HFF-Myc (cell line): ENCODE measurements at regions not wholly inside any gene's neighbourhood (a gene's known extent, or its start where the extent isn't known, plus 50 kb on each side); places are given as distances from the start of the nearest gene placed in this dataset.
"Not testable (repeated sequence)": the region's sequence is repeated elsewhere in the genome, so short reads cannot be mapped to it uniquely, and the experiment has no call there.

ENCODE experiments used
- DNase-seq: peaks from one replicate; pipeline ENCODE4 v3.0.0-alpha.2; 2011; ENCODE audit warnings: low read depth; ENCODE audit errors: extremely low read depth
- H3K4me3 ChIP-seq: replicated peaks from 2 replicates; pipeline ENCODE4 v1.5.1; 2011; ENCODE audit warnings: low read depth, mild to moderate bottlenecking, control low read depth, low read length
- TF ChIP-seq, protein P1 (sequence below): IDR thresholded peaks from 2 replicates; pipeline ENCODE4 v1.5.1; 2012; ENCODE audit warnings: mild to moderate bottlenecking, low read depth, low read length, control low read depth; ENCODE audit errors: missing control alignments

DNA sequence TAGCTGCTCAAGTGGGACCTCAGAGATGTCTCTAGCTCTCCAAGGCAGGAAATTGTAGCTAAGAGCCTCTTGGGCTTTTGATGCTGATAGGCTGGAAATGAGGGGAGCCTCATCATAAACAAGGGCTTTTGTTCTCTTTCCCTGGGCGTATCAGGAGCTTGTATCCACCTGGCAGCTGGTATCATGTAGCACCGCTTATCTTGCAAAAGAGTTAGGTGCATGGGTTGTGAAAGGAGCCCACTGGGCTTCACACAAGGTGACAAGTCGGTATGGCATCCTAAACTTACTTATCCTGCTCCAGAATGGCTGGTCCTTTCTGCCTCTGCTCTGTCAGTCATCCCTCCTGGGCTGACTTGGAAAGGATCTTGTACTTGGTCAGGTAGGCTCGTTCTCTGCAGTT, 565.8 kb downstream of the GRXCR1 start:
- TF ChIP-seq, protein P1, sequence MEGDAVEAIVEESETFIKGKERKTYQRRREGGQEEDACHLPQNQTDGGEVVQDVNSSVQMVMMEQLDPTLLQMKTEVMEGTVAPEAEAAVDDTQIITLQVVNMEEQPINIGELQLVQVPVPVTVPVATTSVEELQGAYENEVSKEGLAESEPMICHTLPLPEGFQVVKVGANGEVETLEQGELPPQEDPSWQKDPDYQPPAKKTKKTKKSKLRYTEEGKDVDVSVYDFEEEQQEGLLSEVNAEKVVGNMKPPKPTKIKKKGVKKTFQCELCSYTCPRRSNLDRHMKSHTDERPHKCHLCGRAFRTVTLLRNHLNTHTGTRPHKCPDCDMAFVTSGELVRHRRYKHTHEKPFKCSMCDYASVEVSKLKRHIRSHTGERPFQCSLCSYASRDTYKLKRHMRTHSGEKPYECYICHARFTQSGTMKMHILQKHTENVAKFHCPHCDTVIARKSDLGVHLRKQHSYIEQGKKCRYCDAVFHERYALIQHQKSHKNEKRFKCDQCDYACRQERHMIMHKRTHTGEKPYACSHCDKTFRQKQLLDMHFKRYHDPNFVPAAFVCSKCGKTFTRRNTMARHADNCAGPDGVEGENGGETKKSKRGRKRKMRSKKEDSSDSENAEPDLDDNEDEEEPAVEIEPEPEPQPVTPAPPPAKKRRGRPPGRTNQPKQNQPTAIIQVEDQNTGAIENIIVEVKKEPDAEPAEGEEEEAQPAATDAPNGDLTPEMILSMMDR, result no peak
- no peak for DNase-seq
- no peak overlapping the region for H3K4me3 ChIP-seq

DNA sequence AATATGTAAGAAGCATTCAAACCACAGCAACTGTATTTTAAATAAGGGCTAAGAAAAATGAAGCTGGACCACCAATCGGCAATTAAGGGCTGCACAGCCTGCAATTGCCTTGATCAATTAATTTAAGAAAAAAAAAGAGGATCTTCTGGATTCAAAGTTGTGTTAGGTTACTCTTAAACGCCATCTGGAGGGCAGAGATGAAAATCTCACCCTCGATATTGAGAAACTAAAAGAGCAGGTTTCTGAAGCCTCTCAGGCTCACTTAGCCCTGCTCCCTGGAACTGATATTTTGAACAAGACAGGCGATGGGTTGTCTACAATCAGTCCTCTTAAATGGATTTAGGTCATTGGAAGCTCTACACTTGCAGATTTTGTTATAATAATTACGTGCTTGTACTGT, 579.4 kb downstream of the GRXCR1 start:
- H3K4me3 ChIP-seq, result no peak overlapping the region
- no peak for DNase-seq
- TF ChIP-seq, protein P1, result peak; percentile 16

DNA sequence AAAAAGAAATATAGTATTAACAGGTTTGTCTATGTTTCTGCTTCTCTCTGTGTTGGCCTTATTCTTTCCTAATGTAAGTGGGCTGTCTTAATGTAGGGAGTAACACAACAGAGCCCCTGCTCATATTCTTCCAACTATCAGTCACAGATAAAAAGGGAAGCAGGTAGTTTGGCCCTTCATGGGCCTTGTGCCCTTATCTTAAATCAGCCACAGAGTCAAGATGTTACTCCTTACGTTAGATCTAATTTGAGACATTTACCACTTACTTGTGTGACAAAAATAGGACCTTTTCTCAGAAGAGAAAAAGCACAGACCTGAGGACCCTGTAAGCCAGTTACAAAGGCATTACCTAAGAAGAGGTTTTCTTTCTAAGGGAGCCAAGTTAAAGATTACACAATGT, 589.0 kb downstream of the GRXCR1 start:
- TF ChIP-seq, protein P1, result no peak
- no peak overlapping the region for H3K4me3 ChIP-seq
- no peak for DNase-seq

DNA sequence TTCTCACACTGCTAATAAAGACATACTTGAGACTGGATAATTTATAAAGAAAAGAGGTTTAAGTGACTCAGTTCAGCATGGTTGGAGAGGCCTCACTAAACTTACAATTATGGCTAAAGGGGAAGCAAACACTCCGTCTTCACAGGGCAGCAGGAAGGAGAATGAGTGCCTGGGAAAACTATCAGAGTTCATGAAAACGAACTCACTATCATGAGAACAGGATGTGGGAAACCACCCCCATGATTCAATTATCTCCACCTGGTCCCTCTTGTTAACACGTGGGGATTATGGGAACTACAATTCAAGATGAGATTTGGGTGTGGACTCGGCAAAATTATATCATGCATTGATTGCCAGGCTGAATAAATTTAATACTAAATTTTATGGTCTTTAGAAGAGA, 592.7 kb downstream of the GRXCR1 start:
- DNase-seq, result no peak
- no peak overlapping the region for H3K4me3 ChIP-seq
- TF ChIP-seq, protein P1, result no peak

DNA sequence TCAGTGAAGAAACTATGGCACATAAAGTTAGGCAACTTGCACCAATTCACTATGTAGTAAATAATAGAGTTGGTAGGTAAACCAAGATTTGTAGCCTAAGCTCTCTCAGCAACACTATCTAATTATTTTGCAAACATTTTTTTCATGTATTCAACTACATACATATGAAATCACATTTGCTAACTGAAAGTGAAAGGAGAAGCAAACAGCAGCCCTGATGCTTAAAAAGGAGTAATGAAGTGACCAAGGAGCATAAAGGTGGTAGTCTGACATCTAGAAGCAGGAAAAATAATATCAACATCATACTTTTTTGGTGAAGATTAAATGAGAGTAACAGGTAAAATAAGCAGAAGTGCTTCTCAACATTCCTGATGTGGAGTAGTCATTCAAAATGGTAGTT, 603.7 kb downstream of the GRXCR1 start:
- H3K4me3 ChIP-seq, result no peak overlapping the region
- TF ChIP-seq, protein P1, result no peak
- DNase-seq, result no peak

DNA sequence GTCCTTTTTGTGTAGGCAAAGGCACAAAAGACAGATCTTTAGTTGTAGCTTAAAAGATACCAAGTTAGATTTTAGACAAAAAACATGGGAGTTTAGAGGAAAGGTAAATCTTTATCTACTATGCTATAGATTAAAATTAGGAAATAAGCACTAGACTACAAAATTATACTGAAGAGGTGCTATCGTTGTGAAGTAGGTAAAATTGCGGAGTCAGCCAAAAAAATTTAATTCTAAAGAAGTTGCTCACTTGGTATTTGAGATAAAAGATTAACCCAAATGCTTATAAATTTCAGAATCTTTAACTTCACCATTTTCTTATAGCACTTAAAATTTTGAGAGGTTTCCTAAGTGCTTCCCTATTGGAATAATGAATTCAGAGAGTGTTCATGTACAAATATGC, 604.1 kb downstream of the GRXCR1 start:
- no peak overlapping the region for H3K4me3 ChIP-seq
- TF ChIP-seq, protein P1, result no peak

DNA sequence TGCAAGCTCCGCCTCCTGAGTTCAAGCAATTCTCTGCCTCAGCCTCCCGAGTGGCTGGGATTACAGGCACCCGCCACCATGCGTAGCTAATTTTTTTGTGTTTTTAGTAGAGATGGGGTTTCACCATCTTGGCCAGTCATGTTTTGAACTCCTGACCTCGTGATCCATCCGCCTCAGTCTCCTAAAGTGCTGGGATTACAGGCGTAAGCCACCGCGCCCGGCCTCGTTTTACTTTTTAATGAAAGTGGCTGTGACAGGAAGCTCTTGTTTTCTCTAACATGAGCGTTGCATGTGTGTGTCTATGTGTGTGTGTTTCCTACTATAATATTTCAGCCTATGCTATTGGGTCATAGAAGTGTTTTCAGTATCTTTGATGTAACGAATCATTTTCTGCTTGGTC, 613.3 kb downstream of the GRXCR1 start:
- H3K4me3 ChIP-seq, DNase-seq: not testable (repeated sequence)

More for the DNA sequence above, 604.1 kb downstream of the GRXCR1 start:
- no peak for DNase-seq
